RWPE2 (cell line): ENCODE measurements at regions not wholly inside any gene's neighbourhood (a gene's known extent, or its start where the extent isn't known, plus 50 kb on each side); places are given as distances from the start of the nearest gene placed in this dataset.

Source experiments
- ATAC-seq: fragments of 200-7000 bp; cut with Tn5 transposase; 3 replicates; pipeline ENCODE4 v1.9.1; 2021; ENCODE audit warnings: low read depth
- DNase-seq: peaks from one replicate; pipeline ENCODE4 v3.0.0-alpha.2; 2020; ENCODE audit warnings: low spot score
- H3K27ac ChIP-seq: fragments of 450-650 bp; 2 replicates; pipeline ENCODE4 v1.5.1; 2017; ENCODE audit warnings: mild to moderate bottlenecking; ENCODE audit not compliant: poor library complexity, severe bottlenecking
- H3K27me3 ChIP-seq: fragments of 250-450 bp; sonication (Bioruptor Pico); 2 replicates; pipeline ENCODE4 v1.5.1; 2021; ENCODE audit warnings: mild to moderate bottlenecking, moderate library complexity; ENCODE audit not compliant: insufficient read depth, poor library complexity, severe bottlenecking
- H3K36me3 ChIP-seq: fragments of 250-450 bp; sonication (Bioruptor Pico); 2 replicates; pipeline ENCODE4 v1.5.1; 2020; ENCODE audit warnings: low read depth, mild to moderate bottlenecking, moderate library complexity
- H3K4me1 ChIP-seq: fragments of 250-450 bp; sonication (Bioruptor Pico); 2 replicates; pipeline ENCODE4 v1.5.1; 2021; ENCODE audit warnings: mild to moderate bottlenecking, moderate library complexity; ENCODE audit not compliant: insufficient read depth, poor library complexity, severe bottlenecking
- H3K4me3 ChIP-seq: fragments of 250-450 bp; sonication (Bioruptor Pico); 2 replicates; pipeline ENCODE4 v1.5.1; 2021; ENCODE audit warnings: mild to moderate bottlenecking, moderate library complexity; ENCODE audit not compliant: severe bottlenecking
- H3K9me3 ChIP-seq: fragments of 250-450 bp; sonication (Bioruptor Pico); 2 replicates; pipeline ENCODE4 v1.5.1; 2021; ENCODE audit warnings: mild to moderate bottlenecking, moderate library complexity; ENCODE audit not compliant: severe bottlenecking
- TF ChIP-seq, protein P1 (sequence below): fragments of 450-650 bp; IDR thresholded peaks from one replicate; pipeline ENCODE4 v1.5.1; 2017; ENCODE audit warnings: mild to moderate bottlenecking, moderate library complexity; ENCODE audit not compliant: poor library complexity, severe bottlenecking

DNA sequence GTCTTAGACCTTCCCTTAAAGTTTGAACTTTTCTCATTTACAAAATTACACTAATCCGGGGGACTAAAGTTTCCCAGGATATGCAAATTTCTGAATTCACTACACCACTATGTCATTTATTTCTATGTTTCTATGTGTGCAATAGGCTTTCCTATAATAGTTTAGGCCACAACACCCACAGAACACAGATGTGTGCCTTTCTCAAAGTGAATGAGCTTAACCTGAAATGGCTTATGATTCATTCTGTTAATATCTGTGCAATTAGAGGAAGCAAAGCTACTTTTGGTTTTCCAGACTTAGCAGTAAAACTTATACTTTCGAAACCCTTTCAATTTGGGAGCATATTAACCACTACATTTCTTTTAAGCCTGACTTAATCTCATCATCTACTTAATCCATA, 748.1 kb downstream of the GBE1 start:
- Histone ChIP-seq H3K4me3 (no peak overlapping the region), H3K36me3 (no peaks in the 10 kb centered on the region), H3K27me3 (no peaks in the 10 kb centered on the region), H3K9me3 (no peaks in the 10 kb centered on the region), H3K27ac (no peak overlapping the region), H3K4me1 (no peaks in the 10 kb centered on the region)
- ATAC-seq (no peak), DNase-seq (no peak)
- TF ChIP-seq, protein P1, sequence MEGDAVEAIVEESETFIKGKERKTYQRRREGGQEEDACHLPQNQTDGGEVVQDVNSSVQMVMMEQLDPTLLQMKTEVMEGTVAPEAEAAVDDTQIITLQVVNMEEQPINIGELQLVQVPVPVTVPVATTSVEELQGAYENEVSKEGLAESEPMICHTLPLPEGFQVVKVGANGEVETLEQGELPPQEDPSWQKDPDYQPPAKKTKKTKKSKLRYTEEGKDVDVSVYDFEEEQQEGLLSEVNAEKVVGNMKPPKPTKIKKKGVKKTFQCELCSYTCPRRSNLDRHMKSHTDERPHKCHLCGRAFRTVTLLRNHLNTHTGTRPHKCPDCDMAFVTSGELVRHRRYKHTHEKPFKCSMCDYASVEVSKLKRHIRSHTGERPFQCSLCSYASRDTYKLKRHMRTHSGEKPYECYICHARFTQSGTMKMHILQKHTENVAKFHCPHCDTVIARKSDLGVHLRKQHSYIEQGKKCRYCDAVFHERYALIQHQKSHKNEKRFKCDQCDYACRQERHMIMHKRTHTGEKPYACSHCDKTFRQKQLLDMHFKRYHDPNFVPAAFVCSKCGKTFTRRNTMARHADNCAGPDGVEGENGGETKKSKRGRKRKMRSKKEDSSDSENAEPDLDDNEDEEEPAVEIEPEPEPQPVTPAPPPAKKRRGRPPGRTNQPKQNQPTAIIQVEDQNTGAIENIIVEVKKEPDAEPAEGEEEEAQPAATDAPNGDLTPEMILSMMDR = no peak

DNA sequence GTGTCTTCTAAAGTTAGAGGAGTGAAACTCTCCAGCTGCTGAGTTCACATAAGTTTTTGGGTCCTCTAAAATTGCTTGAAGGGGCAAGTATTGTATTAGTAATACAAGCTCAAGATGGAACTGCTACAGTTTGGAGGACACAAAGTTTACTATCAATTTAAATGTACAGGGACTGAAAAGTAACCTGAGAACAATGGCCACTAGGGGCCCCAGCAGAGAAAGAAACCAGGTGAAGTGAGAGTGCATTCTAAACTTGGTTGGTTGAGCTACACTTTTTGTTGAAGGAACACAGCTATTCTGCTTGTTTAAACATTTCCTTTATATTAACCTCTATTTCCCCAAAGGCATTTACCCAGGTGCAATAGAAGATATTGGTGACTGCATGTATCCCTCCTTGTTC, 755.5 kb downstream of the GBE1 start:
- ATAC-seq (no peak), DNase-seq (no peak)
- TF ChIP-seq, protein P1 = no peak
- Histone ChIP-seq H3K36me3 (no peaks in the 10 kb centered on the region), H3K4me3 (no peak overlapping the region), H3K27me3 (no peaks in the 10 kb centered on the region), H3K4me1 (no peaks in the 10 kb centered on the region), H3K9me3 (no peaks in the 10 kb centered on the region), H3K27ac (no peak overlapping the region)

GRCh38 chr3:81003817-81004216, 757.6 kb downstream of the GBE1 start:
- ATAC-seq = no peak
- H3K27me3 ChIP-seq = no peaks in the 10 kb centered on the region
- no peak for DNase-seq

DNA sequence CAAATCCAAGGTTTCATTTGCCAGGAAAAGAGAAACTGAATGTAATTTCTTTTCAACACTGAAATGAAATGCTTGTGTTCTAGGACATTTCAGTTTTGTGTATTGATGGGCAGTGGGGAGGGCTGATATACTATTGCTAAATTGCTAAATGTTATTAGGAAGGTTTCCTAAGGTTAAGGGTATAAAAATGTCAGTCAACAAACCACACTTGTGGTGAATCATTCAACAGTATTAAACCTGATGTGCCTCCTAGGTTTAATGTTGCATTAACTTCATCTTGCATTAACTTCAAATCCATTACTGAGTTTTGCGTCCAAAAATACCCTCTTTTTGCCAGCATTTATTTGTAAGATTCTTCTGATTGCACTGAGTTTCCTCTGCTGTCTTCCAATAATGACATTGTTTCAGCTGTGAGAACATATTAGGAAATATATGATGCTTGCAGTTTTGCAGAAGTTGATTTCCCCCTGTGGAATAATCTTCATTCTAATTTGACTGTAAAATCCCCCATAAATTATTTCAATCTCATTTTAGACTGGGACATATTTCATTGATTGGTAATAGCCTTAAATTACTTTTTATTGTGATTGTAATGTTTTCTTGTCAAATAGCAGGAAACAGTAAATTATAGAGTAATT, 758.3 kb downstream of the GBE1 start:
- Histone ChIP-seq H3K4me1 (no peaks in the 10 kb centered on the region), H3K27ac (no peak overlapping the region), H3K4me3 (no peak overlapping the region), H3K36me3 (no peaks in the 10 kb centered on the region), H3K9me3 (no peaks in the 10 kb centered on the region), H3K27me3 (no peaks in the 10 kb centered on the region)
- TF ChIP-seq, protein P1 = no peak
- no peak for DNase-seq
- no peak for ATAC-seq

More at GRCh38 chr3:81003817-81004216, 757.6 kb downstream of the GBE1 start:
- Histone ChIP-seq H3K9me3 (no peaks in the 10 kb centered on the region), H3K4me3 (no peak overlapping the region), H3K27ac (no peak overlapping the region), H3K36me3 (no peaks in the 10 kb centered on the region), H3K4me1 (no peaks in the 10 kb centered on the region)
- TF ChIP-seq, protein P1 = no peak

DNA sequence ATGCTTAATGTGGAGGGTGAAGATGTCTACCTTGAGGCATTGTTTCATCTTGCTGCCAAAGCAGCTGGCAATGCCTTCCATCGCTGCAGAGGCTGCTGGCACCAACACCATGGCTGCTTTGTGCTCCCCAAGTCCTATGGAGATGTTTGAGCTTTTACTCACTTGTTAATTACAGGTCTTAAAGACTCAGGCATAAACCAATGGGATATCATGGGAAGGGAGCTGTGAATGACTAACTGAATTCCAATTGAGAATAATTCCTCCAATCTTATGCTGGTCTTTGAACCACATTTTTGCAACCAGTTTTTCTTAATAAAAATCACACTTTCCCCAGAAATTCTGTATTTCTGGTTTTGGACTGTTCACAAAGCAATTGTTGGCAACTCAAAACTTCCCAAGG, 762.0 kb downstream of the GBE1 start:
- H3K27me3 ChIP-seq = no peaks in the 10 kb centered on the region
- no peak overlapping the region for H3K4me3 ChIP-seq
- H3K36me3 ChIP-seq = no peaks in the 10 kb centered on the region
- no peak for DNase-seq
- TF ChIP-seq, protein P1 = no peak
- ATAC-seq = no peak
- no peaks in the 10 kb centered on the region for H3K9me3 ChIP-seq
- H3K27ac ChIP-seq = no peak overlapping the region
- H3K4me1 ChIP-seq = no peaks in the 10 kb centered on the region
